ENCODE measurements at regions not wholly inside any gene's neighbourhood (a gene's known extent, or its start where the extent isn't known, plus 50 kb on each side); places are given as distances from the start of the nearest gene placed in this dataset.

DNA sequence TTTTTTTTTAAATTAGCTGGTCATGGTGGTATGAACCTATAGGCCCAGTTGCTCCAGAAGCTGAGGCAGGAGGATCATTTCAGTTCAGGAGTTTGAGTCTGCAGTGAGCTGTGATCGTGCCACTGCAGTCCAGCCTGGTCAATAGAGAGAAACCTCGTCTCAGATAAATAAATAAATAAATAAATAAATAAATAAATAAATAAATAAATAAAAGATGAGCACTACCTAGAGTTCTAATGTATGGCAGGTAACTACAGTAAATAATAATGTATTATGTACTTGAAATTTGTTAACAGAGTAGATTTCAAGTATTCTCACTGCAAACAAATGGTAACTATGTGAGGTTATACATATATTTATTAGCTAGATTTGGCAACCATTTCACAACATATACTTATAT lies 697.9 kb upstream of the ID2 start (continued):
- TF ChIP-seq ZNF529 (tag by site-specific recombination; IDR thresholded peaks at IDR 0.05; ENCODE audit: insufficient replicate concordance) (no peak), SP3 (tag by site-specific recombination; IDR thresholded peaks at IDR 0.05) (no peak), ZNF140 (tag by site-specific recombination; IDR thresholded peaks at IDR 0.05) (peak; percentile 58; the same call in 1 of the 2 replicates), ZNF639 (tag by site-specific recombination; IDR thresholded peaks at IDR 0.05) (no peak), ZNF169 (tag by site-specific recombination; IDR thresholded peaks at IDR 0.05) (no peak), ZBTB8A (tag by site-specific recombination; IDR thresholded peaks at IDR 0.05) (peak; percentile 42; the same call in 1 of the 2 replicates), ZNF433 (tag by site-specific recombination; IDR thresholded peaks at IDR 0.05; ENCODE audit: low read depth) (peak; percentile 37; the same call in 1 of the 2 replicates), ZNF24 (tag by site-specific recombination; IDR thresholded peaks at IDR 0.05) (no peak), PRDM1 (tag by site-specific recombination; IDR thresholded peaks at IDR 0.05) (no peak), KLF16 (tag by site-specific recombination; IDR thresholded peaks at IDR 0.05) (no peak), REPIN1 (tag by site-specific recombination; IDR thresholded peaks at IDR 0.05; ENCODE audit: low read depth) (no peak), ZNF266 (tag by site-specific recombination; IDR thresholded peaks at IDR 0.05; ENCODE audit: low read depth) (0 out of 2 replicates have a peak, but pooled peaks have one; percentile 14), ZNF518A (tag by site-specific recombination; conservative IDR thresholded peaks at IDR 0.05; ENCODE audit: low read depth) (peak; percentile 67), ZNF366 (tag by site-specific recombination; conservative IDR thresholded peaks at IDR 0.05) (no peak), ZNF394 (tag by site-specific recombination; IDR thresholded peaks at IDR 0.05; ENCODE audit: borderline replicate concordance) (peak; percentile 67; the same call in 1 of the 2 replicates), ZNF48 (tag by site-specific recombination; IDR thresholded peaks at IDR 0.05) (no peak)
- TF ChIP-seq, protein P1, sequence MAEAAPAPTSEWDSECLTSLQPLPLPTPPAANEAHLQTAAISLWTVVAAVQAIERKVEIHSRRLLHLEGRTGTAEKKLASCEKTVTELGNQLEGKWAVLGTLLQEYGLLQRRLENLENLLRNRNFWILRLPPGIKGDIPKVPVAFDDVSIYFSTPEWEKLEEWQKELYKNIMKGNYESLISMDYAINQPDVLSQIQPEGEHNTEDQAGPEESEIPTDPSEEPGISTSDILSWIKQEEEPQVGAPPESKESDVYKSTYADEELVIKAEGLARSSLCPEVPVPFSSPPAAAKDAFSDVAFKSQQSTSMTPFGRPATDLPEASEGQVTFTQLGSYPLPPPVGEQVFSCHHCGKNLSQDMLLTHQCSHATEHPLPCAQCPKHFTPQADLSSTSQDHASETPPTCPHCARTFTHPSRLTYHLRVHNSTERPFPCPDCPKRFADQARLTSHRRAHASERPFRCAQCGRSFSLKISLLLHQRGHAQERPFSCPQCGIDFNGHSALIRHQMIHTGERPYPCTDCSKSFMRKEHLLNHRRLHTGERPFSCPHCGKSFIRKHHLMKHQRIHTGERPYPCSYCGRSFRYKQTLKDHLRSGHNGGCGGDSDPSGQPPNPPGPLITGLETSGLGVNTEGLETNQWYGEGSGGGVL (tag by site-specific recombination; IDR thresholded peaks at IDR 0.05): no peak
- TF ChIP-seq, protein P2, sequence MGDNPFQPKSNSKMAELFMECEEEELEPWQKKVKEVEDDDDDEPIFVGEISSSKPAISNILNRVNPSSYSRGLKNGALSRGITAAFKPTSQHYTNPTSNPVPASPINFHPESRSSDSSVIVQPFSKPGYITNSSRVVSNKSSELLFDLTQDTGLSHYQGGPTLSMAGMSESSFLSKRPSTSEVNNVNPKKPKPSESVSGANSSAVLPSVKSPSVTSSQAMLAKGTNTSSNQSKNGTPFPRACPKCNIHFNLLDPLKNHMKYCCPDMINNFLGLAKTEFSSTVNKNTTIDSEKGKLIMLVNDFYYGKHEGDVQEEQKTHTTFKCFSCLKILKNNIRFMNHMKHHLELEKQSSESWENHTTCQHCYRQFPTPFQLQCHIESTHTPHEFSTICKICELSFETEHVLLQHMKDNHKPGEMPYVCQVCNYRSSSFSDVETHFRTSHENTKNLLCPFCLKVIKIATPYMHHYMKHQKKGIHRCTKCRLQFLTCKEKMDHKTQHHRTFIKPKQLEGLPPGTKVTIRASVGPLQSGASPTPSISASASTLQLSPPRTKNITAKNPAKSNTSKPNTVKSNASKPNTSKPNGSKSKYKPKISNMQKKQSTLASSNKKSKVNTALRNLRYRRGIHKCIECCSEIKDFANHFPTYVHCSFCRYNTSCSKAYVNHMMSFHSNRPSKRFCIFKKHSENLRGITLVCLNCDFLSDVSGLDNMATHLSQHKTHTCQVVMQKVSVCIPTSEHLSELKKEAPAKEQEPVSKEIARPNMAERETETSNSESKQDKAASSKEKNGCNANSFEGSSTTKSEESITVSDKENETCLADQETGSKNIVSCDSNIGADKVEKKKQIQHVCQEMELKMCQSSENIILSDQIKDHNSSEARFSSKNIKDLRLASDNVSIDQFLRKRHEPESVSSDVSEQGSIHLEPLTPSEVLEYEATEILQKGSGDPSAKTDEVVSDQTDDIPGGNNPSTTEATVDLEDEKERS (tag by site-specific recombination; IDR thresholded peaks at IDR 0.05): no peak
- TF ChIP-seq, protein P3, sequence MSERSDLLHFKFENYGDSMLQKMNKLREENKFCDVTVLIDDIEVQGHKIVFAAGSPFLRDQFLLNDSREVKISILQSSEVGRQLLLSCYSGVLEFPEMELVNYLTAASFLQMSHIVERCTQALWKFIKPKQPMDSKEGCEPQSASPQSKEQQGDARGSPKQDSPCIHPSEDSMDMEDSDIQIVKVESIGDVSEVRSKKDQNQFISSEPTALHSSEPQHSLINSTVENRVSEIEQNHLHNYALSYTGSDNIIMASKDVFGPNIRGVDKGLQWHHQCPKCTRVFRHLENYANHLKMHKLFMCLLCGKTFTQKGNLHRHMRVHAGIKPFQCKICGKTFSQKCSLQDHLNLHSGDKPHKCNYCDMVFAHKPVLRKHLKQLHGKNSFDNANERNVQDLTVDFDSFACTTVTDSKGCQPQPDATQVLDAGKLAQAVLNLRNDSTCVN (tag by site-specific recombination; optimal IDR thresholded peaks at IDR 0.05): no peak
- TF ChIP-seq, protein P4, sequence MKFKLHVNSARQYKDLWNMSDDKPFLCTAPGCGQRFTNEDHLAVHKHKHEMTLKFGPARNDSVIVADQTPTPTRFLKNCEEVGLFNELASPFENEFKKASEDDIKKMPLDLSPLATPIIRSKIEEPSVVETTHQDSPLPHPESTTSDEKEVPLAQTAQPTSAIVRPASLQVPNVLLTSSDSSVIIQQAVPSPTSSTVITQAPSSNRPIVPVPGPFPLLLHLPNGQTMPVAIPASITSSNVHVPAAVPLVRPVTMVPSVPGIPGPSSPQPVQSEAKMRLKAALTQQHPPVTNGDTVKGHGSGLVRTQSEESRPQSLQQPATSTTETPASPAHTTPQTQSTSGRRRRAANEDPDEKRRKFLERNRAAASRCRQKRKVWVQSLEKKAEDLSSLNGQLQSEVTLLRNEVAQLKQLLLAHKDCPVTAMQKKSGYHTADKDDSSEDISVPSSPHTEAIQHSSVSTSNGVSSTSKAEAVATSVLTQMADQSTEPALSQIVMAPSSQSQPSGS (tag by site-specific recombination; IDR thresholded peaks at IDR 0.05; ENCODE audit: low read depth): no peak
- TF ChIP-seq, protein P5, sequence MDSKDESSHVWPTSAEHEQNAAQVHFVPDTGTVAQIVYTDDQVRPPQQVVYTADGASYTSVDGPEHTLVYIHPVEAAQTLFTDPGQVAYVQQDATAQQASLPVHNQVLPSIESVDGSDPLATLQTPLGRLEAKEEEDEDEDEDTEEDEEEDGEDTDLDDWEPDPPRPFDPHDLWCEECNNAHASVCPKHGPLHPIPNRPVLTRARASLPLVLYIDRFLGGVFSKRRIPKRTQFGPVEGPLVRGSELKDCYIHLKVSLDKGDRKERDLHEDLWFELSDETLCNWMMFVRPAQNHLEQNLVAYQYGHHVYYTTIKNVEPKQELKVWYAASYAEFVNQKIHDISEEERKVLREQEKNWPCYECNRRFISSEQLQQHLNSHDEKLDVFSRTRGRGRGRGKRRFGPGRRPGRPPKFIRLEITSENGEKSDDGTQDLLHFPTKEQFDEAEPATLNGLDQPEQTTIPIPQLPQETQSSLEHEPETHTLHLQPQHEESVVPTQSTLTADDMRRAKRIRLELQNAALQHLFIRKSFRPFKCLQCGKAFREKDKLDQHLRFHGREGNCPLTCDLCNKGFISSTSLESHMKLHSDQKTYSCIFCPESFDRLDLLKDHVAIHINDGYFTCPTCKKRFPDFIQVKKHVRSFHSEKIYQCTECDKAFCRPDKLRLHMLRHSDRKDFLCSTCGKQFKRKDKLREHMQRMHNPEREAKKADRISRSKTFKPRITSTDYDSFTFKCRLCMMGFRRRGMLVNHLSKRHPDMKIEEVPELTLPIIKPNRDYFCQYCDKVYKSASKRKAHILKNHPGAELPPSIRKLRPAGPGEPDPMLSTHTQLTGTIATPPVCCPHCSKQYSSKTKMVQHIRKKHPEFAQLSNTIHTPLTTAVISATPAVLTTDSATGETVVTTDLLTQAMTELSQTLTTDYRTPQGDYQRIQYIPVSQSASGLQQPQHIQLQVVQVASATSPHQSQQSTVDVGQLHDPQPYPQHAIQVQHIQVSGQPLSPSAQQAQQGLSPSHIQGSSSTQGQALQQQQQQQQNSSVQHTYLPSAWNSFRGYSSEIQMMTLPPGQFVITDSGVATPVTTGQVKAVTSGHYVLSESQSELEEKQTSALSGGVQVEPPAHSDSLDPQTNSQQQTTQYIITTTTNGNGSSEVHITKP (tag by site-specific recombination; IDR thresholded peaks at IDR 0.05): no peak
